ENCODE measurements at regions not wholly inside any gene's neighbourhood (a gene's known extent, or its start where the extent isn't known, plus 50 kb on each side); places are given as distances from the start of the nearest gene placed in this dataset.

DNA sequence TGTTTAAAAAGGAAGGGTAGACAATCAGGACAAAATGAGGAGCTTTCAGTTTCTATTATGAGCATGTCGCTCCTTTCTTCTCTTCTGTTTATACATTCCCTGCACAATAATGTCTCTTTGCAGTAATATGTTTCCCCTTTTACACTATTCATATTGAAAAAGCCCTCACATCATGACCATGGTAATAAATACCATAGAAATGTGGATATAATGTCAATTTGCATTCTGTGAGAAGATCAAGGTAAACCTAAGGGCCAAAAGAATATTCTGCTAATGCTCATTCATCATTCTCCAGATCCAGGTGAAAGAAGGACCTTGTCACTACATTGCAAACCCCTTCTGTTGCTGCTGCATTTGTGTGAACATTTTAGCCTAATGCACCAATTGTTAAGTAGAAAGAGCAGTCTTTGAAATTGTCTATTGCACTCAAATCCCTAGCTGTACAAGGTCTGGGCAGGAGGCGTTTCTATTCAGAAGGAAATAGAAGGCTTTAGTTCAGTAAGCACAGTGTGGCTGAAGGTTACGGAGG lies 117.6 kb upstream of the SOX21 start:
- H3K4me1 Mint-ChIP-seq: peaks cover 48 to 50% of the 10 kb centered on the region in 2 experiments
- H4K5ac ChIP-seq (ENCODE audit: insufficient read length, low read depth, low read length): no peak overlapping the region
- H3K9me3 Mint-ChIP-seq: no peaks in the 10 kb centered on the region
- no peak overlapping the region for H3K56ac ChIP-seq (ENCODE audit: insufficient read length, low read depth, low read length)
- no peak overlapping the region for H2BK15ac ChIP-seq (ENCODE audit: low read depth, low read length)
- H4K8ac ChIP-seq (replicated peaks; ENCODE audit: insufficient read length, low read depth, low read length): no peak overlapping the region
- no peaks in the 10 kb centered on the region for H3K9me3 ChIP-seq (ENCODE audit: control insufficient read depth, low read depth, low read length)
- H3K4me2 ChIP-seq (ENCODE audit: insufficient read depth, insufficient read length, low read length): no peak overlapping the region
- H3K4ac ChIP-seq (ENCODE audit: low read depth, low read length): no peak overlapping the region
- H3K23me2 ChIP-seq (ENCODE audit: insufficient read length, low read depth, low read length, poor library complexity, severe bottlenecking): no peaks in the 10 kb centered on the region
- H3K79me1 ChIP-seq (ENCODE audit: insufficient read depth, low read depth, low read length, poor library complexity, severe bottlenecking): no peaks in the 10 kb centered on the region
- H3K4me3 Mint-ChIP-seq: no peak overlapping the region
- no peak overlapping the region for H3K27ac Mint-ChIP-seq
- H2AK5ac ChIP-seq (ENCODE audit: insufficient read length, low read length): no peak overlapping the region
- H2BK20ac ChIP-seq (ENCODE audit: low read depth, low read length, poor library complexity, severe bottlenecking): no peak overlapping the region
- no peak overlapping the region for H3K9ac ChIP-seq (ENCODE audit: extremely low read depth, insufficient read length, low read length)
- H4K20me1 ChIP-seq (ENCODE audit: control insufficient read depth, insufficient read depth, insufficient read length): no peaks in the 10 kb centered on the region
- H3K27me3 Mint-ChIP-seq (ENCODE audit: low read depth): no peaks in the 10 kb centered on the region; the same call in 1 of the 2 replicates
- H4K91ac ChIP-seq (ENCODE audit: insufficient read length, low read depth, low read length): no peak overlapping the region
- H3T11ph ChIP-seq (ENCODE audit: low read length): no peak overlapping the region
- H3K14ac ChIP-seq (ENCODE audit: insufficient read depth, low read length): no peak overlapping the region
- peaks cover 0 to 2% (median 0%) of the 10 kb centered on the region in 3 experiments; a peak in 1 of 7 replicates for H3K36me3 Mint-ChIP-seq (ENCODE audit: insufficient read depth in 1 of 3, low read depth in 3 of 3)
- no peak overlapping the region for H2BK12ac ChIP-seq (ENCODE audit: insufficient read length, low read depth, low read length)
- H3K27ac ChIP-seq (ENCODE audit: insufficient read length, low read depth, low read length): no peak overlapping the region
- H2BK120ac ChIP-seq (ENCODE audit: low read depth, low read length, poor library complexity, severe bottlenecking): no peak overlapping the region
- no peak overlapping the region for H2BK5ac ChIP-seq (ENCODE audit: insufficient read length, low read length)
- H3K18ac ChIP-seq (ENCODE audit: insufficient read length, low read depth, low read length): no peak overlapping the region
- no peaks in the 10 kb centered on the region for H3K27me3 ChIP-seq (ENCODE audit: insufficient read depth, low read length)
- TF ChIP-seq, protein P1, sequence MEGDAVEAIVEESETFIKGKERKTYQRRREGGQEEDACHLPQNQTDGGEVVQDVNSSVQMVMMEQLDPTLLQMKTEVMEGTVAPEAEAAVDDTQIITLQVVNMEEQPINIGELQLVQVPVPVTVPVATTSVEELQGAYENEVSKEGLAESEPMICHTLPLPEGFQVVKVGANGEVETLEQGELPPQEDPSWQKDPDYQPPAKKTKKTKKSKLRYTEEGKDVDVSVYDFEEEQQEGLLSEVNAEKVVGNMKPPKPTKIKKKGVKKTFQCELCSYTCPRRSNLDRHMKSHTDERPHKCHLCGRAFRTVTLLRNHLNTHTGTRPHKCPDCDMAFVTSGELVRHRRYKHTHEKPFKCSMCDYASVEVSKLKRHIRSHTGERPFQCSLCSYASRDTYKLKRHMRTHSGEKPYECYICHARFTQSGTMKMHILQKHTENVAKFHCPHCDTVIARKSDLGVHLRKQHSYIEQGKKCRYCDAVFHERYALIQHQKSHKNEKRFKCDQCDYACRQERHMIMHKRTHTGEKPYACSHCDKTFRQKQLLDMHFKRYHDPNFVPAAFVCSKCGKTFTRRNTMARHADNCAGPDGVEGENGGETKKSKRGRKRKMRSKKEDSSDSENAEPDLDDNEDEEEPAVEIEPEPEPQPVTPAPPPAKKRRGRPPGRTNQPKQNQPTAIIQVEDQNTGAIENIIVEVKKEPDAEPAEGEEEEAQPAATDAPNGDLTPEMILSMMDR (conservative IDR thresholded peaks at IDR 0.05): no peak
- no peak overlapping the region for H3K23ac ChIP-seq (ENCODE audit: insufficient read length, low read depth, low read length)
- no peak overlapping the region for H2AFZ ChIP-seq (ENCODE audit: low read length)
- no peaks in the 10 kb centered on the region for H3K79me2 ChIP-seq (ENCODE audit: insufficient read depth, low read length)
- H3K4me1 ChIP-seq (ENCODE audit: insufficient read depth, low read length): peaks cover 2% of the 10 kb centered on the region; the same call in 1 of the 2 replicates
- no peak for DNase-seq
- WGBS (ENCODE audit: extremely low coverage, insufficient read length, low lambda C conversion rate): 100% methylated on average over 1 of the region's 3 CpGs

All from H9 (cell line).